GM12878 (cell line): ENCODE measurements at regions not wholly inside any gene's neighbourhood (a gene's known extent, or its start where the extent isn't known, plus 50 kb on each side); places are given as distances from the start of the nearest gene placed in this dataset.

Source experiments
- ATAC-seq: fragments of 200-7000 bp; cut with Tn5 transposase; 3 replicates; pipeline ENCODE4 v1.9.1; 2020; ENCODE audit warnings: mild to moderate bottlenecking, moderate library complexity
- BruUV-seq: library from RNA; stranded (reverse); fragments of 400-500 nt; replicated peaks from 2 replicates; lab custom pipeline; 2021; lab: Mats Ljungman, UMichigan
- CTCF ChIA-PET: fragments of 300-600 bp; sonication (Branson Sonifier 250); formaldehyde crosslinking; extraction: SDS; loops from one replicate; lab custom pipeline; 2021; ENCODE audit warnings: inconsistent platforms; lab: Yijun Ruan, JAX
- POLR2A ChIA-PET: fragments of 350-600 bp; formaldehyde crosslinking; extraction: SDS; loops from one replicate; lab custom pipeline; 2021; ENCODE audit warnings: inconsistent platforms; lab: Charles Lee
- RAD21 ChIA-PET: fragments of 300-600 bp; sonication (Branson Sonifier 250); formaldehyde crosslinking; loops from one replicate; lab custom pipeline; 2023; ENCODE audit warnings: antibody characterized with exemption; ENCODE audit not compliant: unreplicated experiment; lab: Charles Lee
- SMC1A ChIA-PET: fragments of 300-600 bp; sonication (Branson Sonifier 250); formaldehyde crosslinking; loops from one replicate; lab custom pipeline; 2023; ENCODE audit not compliant: unreplicated experiment, uncharacterized antibody; lab: Charles Lee
- DNase-seq: peaks from one replicate; pipeline ENCODE4 v3.0.0-alpha.2; 2011; ENCODE audit warnings: low read depth, low spot score
- FAIRE-seq: peaks from 3 replicates; lab custom pipeline; 2011; peaks lifted over from hg19 to GRCh38; lab: Jason Lieb, UNC
- H2AFZ ChIP-seq: 2 replicates; pipeline ENCODE4 v1.6.0; 2011; ENCODE audit warnings: low read depth, low read length, control low read depth; ENCODE audit not compliant: control insufficient read depth
- H3K27ac ChIP-seq: 2 replicates; pipeline ENCODE4 v1.5.1; 2011; ENCODE audit warnings: control low read depth; ENCODE audit not compliant: control insufficient read depth, insufficient read depth
- H3K27me3 ChIP-seq, 2 experiments: replicated peaks in 1 of 2; 2 replicates each; pipeline versions ENCODE4 v1.6.0 to v1.6.1; 2011; ENCODE audit warnings: low read length in 1 of 2; ENCODE audit not compliant: control insufficient read depth in 2 of 2, insufficient read depth in 2 of 2
- H3K36me3 ChIP-seq, 2 experiments: 2 replicates each; pipeline ENCODE4 v1.5.1; 2011; ENCODE audit warnings: low read length in 1 of 2; ENCODE audit not compliant: control insufficient read depth in 2 of 2, insufficient read depth in 2 of 2
- H3K4me1 ChIP-seq: 2 replicates; pipeline ENCODE4 v1.6.1; 2011; ENCODE audit warnings: mild to moderate bottlenecking, low read length, moderate library complexity, mixed read lengths; ENCODE audit not compliant: control insufficient read depth, insufficient read depth
- H3K4me2 ChIP-seq: 2 replicates; pipeline ENCODE4 v1.6.0; 2011; ENCODE audit warnings: control low read depth; ENCODE audit not compliant: control insufficient read depth, insufficient read depth
- H3K4me3 ChIP-seq: fragments of 200-600 bp; sonication (generic); 2 replicates; pipeline ENCODE4 v1.5.1; 2016
- H3K79me2 ChIP-seq: 2 replicates; pipeline ENCODE4 v1.6.0; 2011; ENCODE audit warnings: low read length; ENCODE audit not compliant: control insufficient read depth, insufficient read depth
- H3K9ac ChIP-seq: 2 replicates; pipeline ENCODE4 v1.8.0; 2011; ENCODE audit warnings: low read length, control low read depth, mixed read lengths; ENCODE audit not compliant: control insufficient read depth, insufficient read depth
- H3K9me3 ChIP-seq: replicated peaks from 3 replicates; pipeline ENCODE4 v1.5.1; 2011; ENCODE audit warnings: mild to moderate bottlenecking, low read length; ENCODE audit not compliant: control insufficient read depth, insufficient read depth
- H4K20me1 ChIP-seq: 2 replicates; pipeline ENCODE4 v1.6.0; 2011; ENCODE audit not compliant: control insufficient read depth, insufficient read depth
- BCL11A ChIP-seq: IDR thresholded peaks from 2 replicates; pipeline ENCODE4 v1.6.1; 2011; ENCODE audit warnings: low read depth, low read length
- BRCA1 ChIP-seq: IDR thresholded peaks from 2 replicates; pipeline ENCODE4 v1.6.1; 2011; ENCODE audit warnings: low read depth, low read length, improper control_type of control experiment
- DPF2 ChIP-seq: fragments of 450-650 bp; IDR thresholded peaks from 2 replicates; pipeline ENCODE4 v1.6.1; 2017; ENCODE audit warnings: mild to moderate bottlenecking
- E2F4 ChIP-seq: IDR thresholded peaks from 2 replicates; pipeline ENCODE4 v1.6.1; 2012; ENCODE audit warnings: low read depth, low read length, improper control_type of control experiment
- E4F1 ChIP-seq: fragments of 450-650 bp; IDR thresholded peaks from 2 replicates; pipeline ENCODE4 v1.6.1; 2018; ENCODE audit warnings: borderline replicate concordance, mild to moderate bottlenecking; ENCODE audit not compliant: partially characterized antibody
- ESRRA ChIP-seq: IDR thresholded peaks from 2 replicates; pipeline ENCODE4 v1.6.1; 2012; ENCODE audit warnings: mild to moderate bottlenecking, low read length, improper control_type of control experiment
- FOXK2 ChIP-seq: fragments of 450-650 bp; IDR thresholded peaks from 2 replicates; pipeline ENCODE4 v1.6.1; 2017; ENCODE audit warnings: mild to moderate bottlenecking, moderate library complexity
- HDAC6 ChIP-seq: fragments of 200-600 bp; sonication (generic); IDR thresholded peaks from one replicate; pipeline ENCODE4 v1.8.0; 2017; ENCODE audit warnings: antibody characterized with exemption; ENCODE audit not compliant: unreplicated experiment
- IKZF1 ChIP-seq: fragments of 450-650 bp; conservative IDR thresholded peaks from 2 replicates; pipeline ENCODE4 v1.6.1; 2017; ENCODE audit warnings: antibody characterized with exemption, mild to moderate bottlenecking
- JUND ChIP-seq: IDR thresholded peaks from 2 replicates; pipeline ENCODE4 v1.6.1; 2012; ENCODE audit warnings: low read depth, mild to moderate bottlenecking, low read length, improper control_type of control experiment, moderate library complexity
- LARP7 ChIP-seq: fragments of 450-650 bp; IDR thresholded peaks from 2 replicates; pipeline ENCODE4 v1.6.1; 2017; ENCODE audit warnings: mild to moderate bottlenecking
- SKIL ChIP-seq: fragments of 450-650 bp; IDR thresholded peaks from 2 replicates; pipeline ENCODE4 v1.6.1; 2017; ENCODE audit warnings: mild to moderate bottlenecking, low read depth, inconsistent platforms; ENCODE audit not compliant: poor library complexity, severe bottlenecking
- SMC3 ChIP-seq: IDR thresholded peaks from 2 replicates; pipeline ENCODE4 v1.6.1; 2011; ENCODE audit warnings: low read length, improper control_type of control experiment, borderline replicate concordance
- SP1 ChIP-seq: IDR thresholded peaks from one replicate; pipeline ENCODE4 v1.6.1; 2011; ENCODE audit warnings: low read depth, low read length
- SREBF1 ChIP-seq: IDR thresholded peaks from 2 replicates; pipeline ENCODE4 v1.6.1; 2012; ENCODE audit warnings: mild to moderate bottlenecking, low read length
- TAF1 ChIP-seq: IDR thresholded peaks from 2 replicates; pipeline ENCODE4 v1.6.1; 2011; ENCODE audit warnings: mild to moderate bottlenecking, low read depth, low read length, borderline replicate concordance
- ZBTB4 ChIP-seq: fragments of 450-650 bp; formaldehyde crosslinking; IDR thresholded peaks from 2 replicates; pipeline ENCODE4 v1.4.0; 2022; ENCODE audit warnings: mild to moderate bottlenecking, moderate library complexity
- ZNF384 ChIP-seq: IDR thresholded peaks from 2 replicates; pipeline ENCODE4 v1.6.1; 2012; ENCODE audit warnings: low read depth, mild to moderate bottlenecking, low read length, improper control_type of control experiment, borderline replicate concordance
- ZNF622 ChIP-seq: fragments of 450-650 bp; IDR thresholded peaks from 2 replicates; pipeline ENCODE4 v1.6.1; 2017; ENCODE audit warnings: mild to moderate bottlenecking, inconsistent platforms
- WGBS: methylation state at CpG from one replicate; pipeline ENCODE4 v1.1.6; 2016; ENCODE audit warnings: low lambda C conversion rate; ENCODE audit not compliant: insufficient replicate concordance, insufficient coverage; ENCODE audit errors: missing lambda C conversion rate; 5-methylcytosine and 5-hydroxymethylcytosine counted together
- in situ Hi-C: fragments of 300-500 bp; cut with MboI; formaldehyde crosslinking; loops from 9 replicates; pipeline ENCODE4 v1.14.3; 2018; ENCODE audit warnings: mixed read lengths
- intact Hi-C: fragments of 100-400 bp; cut with micrococcal nuclease; formaldehyde crosslinking; loops from one replicate; pipeline ENCODE4 v1.14.2; 2022; ENCODE audit not compliant: unreplicated experiment

- H4K20me1 ChIP-seq, result no peaks in the 10 kb centered on the region
- H3K9ac ChIP-seq, result no peak overlapping the region
- BruUV-seq, result no TSS peak
- no peaks in the 10 kb centered on the region for H3K9me3 ChIP-seq
- H3K4me1 ChIP-seq, result no peaks in the 10 kb centered on the region
- no peaks in the 10 kb centered on the region for H3K79me2 ChIP-seq
- no peak for DNase-seq
- in situ Hi-C loops (no loop called here), intact Hi-C loops (no loop called here)
- POLR2A ChIA-PET, result no interaction called here
- SMC1A ChIA-PET, result no interaction called here
- no peak for FAIRE-seq
- no peaks in the 10 kb centered on the region for H3K36me3 ChIP-seq
- H2AFZ ChIP-seq, result no peak overlapping the region
- H3K27ac ChIP-seq, result no peak overlapping the region
- CTCF ChIA-PET, result no interaction called here
- H3K27me3 ChIP-seq, result no peaks in the 10 kb centered on the region
- H3K4me2 ChIP-seq, result no peak overlapping the region
- RAD21 ChIA-PET, result no interaction called here
- no peak for ATAC-seq
- TF ChIP-seq SMC3 (no peak), DPF2 (no peak), LARP7 (no peak), ESRRA (no peak), HDAC6 (no peak), SP1 (no peak), ZNF622 (no peak), ZNF384 (no peak), FOXK2 (no peak), SKIL (no peak), ZBTB4 (CRISPR knock-in tag) (no peak), BRCA1 (no peak), JUND (no peak), SREBF1 (no peak), E4F1 (no peak), IKZF1 (no peak), TAF1 (no peak), E2F4 (no peak), BCL11A (no peak)
- 18% methylated on average over 2 of the region's 3 CpGs for WGBS
- no peak overlapping the region for H3K4me3 ChIP-seq
Measured at GRCh38 chr2:107543793-107544192, 282.9 kb upstream of the RGPD4 start.
